H9 (cell line): ENCODE measurements at regions not wholly inside any gene's neighbourhood (a gene's known extent, or its start where the extent isn't known, plus 50 kb on each side); places are given as distances from the start of the nearest gene placed in this dataset.

Experiments
- DNase-seq: peaks from one replicate; pipeline ENCODE4 v3.0.0-alpha.2; 2017
- H2AFZ ChIP-seq: one replicate; pipeline ENCODE4 v1.6.1; 2013; ENCODE audit warnings: mild to moderate bottlenecking, low read length, control low read depth, moderate library complexity
- H2AK5ac ChIP-seq: 2 replicates; pipeline ENCODE4 v1.6.1; 2013; ENCODE audit warnings: low read length, control low read depth, mixed read lengths; ENCODE audit not compliant: insufficient read length
- H2BK120ac ChIP-seq: one replicate; pipeline ENCODE4 v1.6.1; 2013; ENCODE audit warnings: low read depth, mild to moderate bottlenecking, low read length, control low read depth, inconsistent platforms; ENCODE audit not compliant: poor library complexity, severe bottlenecking
- H2BK12ac ChIP-seq: 2 replicates; pipeline ENCODE4 v1.6.1; 2013; ENCODE audit warnings: low read length, control low read depth, mixed read lengths, low read depth; ENCODE audit not compliant: insufficient read length
- H2BK15ac ChIP-seq: 2 replicates; pipeline ENCODE4 v1.6.1; 2013; ENCODE audit warnings: low read depth, low read length, control low read depth
- H2BK20ac ChIP-seq: one replicate; pipeline ENCODE4 v1.6.1; 2013; ENCODE audit warnings: low read depth, mild to moderate bottlenecking, low read length, control low read depth, inconsistent platforms; ENCODE audit not compliant: poor library complexity, severe bottlenecking
- H2BK5ac ChIP-seq: 2 replicates; pipeline ENCODE4 v1.6.1; 2013; ENCODE audit warnings: low read length, control low read depth, mixed read lengths; ENCODE audit not compliant: insufficient read length
- H3K14ac ChIP-seq: 2 replicates; pipeline ENCODE4 v1.6.1; 2013; ENCODE audit warnings: low read length, control low read depth; ENCODE audit not compliant: insufficient read depth
- H3K18ac ChIP-seq: 2 replicates; pipeline ENCODE4 v1.6.1; 2013; ENCODE audit warnings: low read depth, mild to moderate bottlenecking, mixed read lengths, low read length, control low read depth; ENCODE audit not compliant: insufficient read length
- H3K23ac ChIP-seq: 2 replicates; pipeline ENCODE4 v1.6.1; 2013; ENCODE audit warnings: low read length, control low read depth, mixed read lengths, low read depth; ENCODE audit not compliant: insufficient read length
- H3K23me2 ChIP-seq: 2 replicates; pipeline ENCODE4 v1.6.1; 2013; ENCODE audit warnings: low read depth, mild to moderate bottlenecking, mixed read lengths, low read length, control low read depth; ENCODE audit not compliant: insufficient read length, poor library complexity, severe bottlenecking
- H3K27ac ChIP-seq: 2 replicates; pipeline ENCODE4 v1.5.1; 2013; ENCODE audit warnings: low read length, control low read depth, mixed read lengths, low read depth; ENCODE audit not compliant: insufficient read length
- H3K27me3 ChIP-seq: 2 replicates; pipeline ENCODE4 v1.6.1; 2013; ENCODE audit warnings: low read length, control low read depth, inconsistent platforms; ENCODE audit not compliant: insufficient read depth
- H3K4ac ChIP-seq: 2 replicates; pipeline ENCODE4 v1.6.1; 2013; ENCODE audit warnings: low read depth, mild to moderate bottlenecking, control low read depth, inconsistent platforms, low read length, moderate library complexity
- H3K4me1 ChIP-seq: 2 replicates; pipeline ENCODE4 v1.6.1; 2013; ENCODE audit warnings: low read length, control low read depth, inconsistent platforms; ENCODE audit not compliant: insufficient read depth
- H3K4me2 ChIP-seq: 2 replicates; pipeline ENCODE4 v1.6.1; 2013; ENCODE audit warnings: low read length, control low read depth, mixed read lengths; ENCODE audit not compliant: insufficient read length, insufficient read depth
- H3K56ac ChIP-seq: 2 replicates; pipeline ENCODE4 v1.6.1; 2013; ENCODE audit warnings: low read depth, mild to moderate bottlenecking, mixed read lengths, low read length, control low read depth; ENCODE audit not compliant: insufficient read length
- H3K79me1 ChIP-seq: 2 replicates; pipeline ENCODE4 v1.6.1; 2013; ENCODE audit warnings: low read depth, mild to moderate bottlenecking, moderate library complexity, low read length, control low read depth, inconsistent platforms; ENCODE audit not compliant: insufficient read depth, poor library complexity, severe bottlenecking
- H3K79me2 ChIP-seq: 2 replicates; pipeline ENCODE4 v1.6.1; 2013; ENCODE audit warnings: low read length, control low read depth, inconsistent platforms; ENCODE audit not compliant: insufficient read depth
- H3K9ac ChIP-seq: 2 replicates; pipeline ENCODE4 v1.6.1; 2013; ENCODE audit warnings: low read length, control low read depth, mixed read lengths; ENCODE audit not compliant: insufficient read length; ENCODE audit errors: extremely low read depth
- H3K9me3 ChIP-seq: one replicate; pipeline ENCODE4 v1.6.1; 2013; ENCODE audit warnings: low read depth, low read length, inconsistent platforms; ENCODE audit not compliant: control insufficient read depth
- H3T11ph ChIP-seq: one replicate; pipeline ENCODE4 v1.6.1; 2013; ENCODE audit warnings: mild to moderate bottlenecking, low read length, control low read depth, inconsistent platforms
- H4K20me1 ChIP-seq: one replicate; pipeline ENCODE4 v1.6.1; 2013; ENCODE audit not compliant: control insufficient read depth, insufficient read length, insufficient read depth
- H4K5ac ChIP-seq: 2 replicates; pipeline ENCODE4 v1.6.1; 2013; ENCODE audit warnings: low read depth, mild to moderate bottlenecking, mixed read lengths, low read length, control low read depth; ENCODE audit not compliant: insufficient read length
- H4K8ac ChIP-seq: replicated peaks from 2 replicates; pipeline ENCODE4 v1.6.1; 2013; ENCODE audit warnings: low read length, control low read depth, mixed read lengths, low read depth; ENCODE audit not compliant: insufficient read length
- H4K91ac ChIP-seq: 2 replicates; pipeline ENCODE4 v1.6.1; 2013; ENCODE audit warnings: low read depth, mild to moderate bottlenecking, moderate library complexity, mixed read lengths, low read length, control low read depth; ENCODE audit not compliant: insufficient read length
- H3K27ac Mint-ChIP-seq, 3 experiments: 2 replicates in 2 of 3; 3 replicates in 1 of 3; pipeline ENCODE4 v1.8.0; 2020 to 2021; ENCODE audit warnings: mixed read lengths in 3 of 3, mild to moderate bottlenecking in 1 of 3, moderate library complexity in 1 of 3
- H3K27me3 Mint-ChIP-seq: 2 replicates; pipeline ENCODE4 v1.8.0; 2021; ENCODE audit warnings: low read depth, mild to moderate bottlenecking, moderate library complexity, mixed read lengths
- H3K36me3 Mint-ChIP-seq, 3 experiments: 2 replicates in 2 of 3; 3 replicates in 1 of 3; pipeline ENCODE4 v1.8.0; 2020 to 2021; ENCODE audit warnings: low read depth in 3 of 3, mixed read lengths in 3 of 3; ENCODE audit not compliant: insufficient read depth in 1 of 3
- H3K4me1 Mint-ChIP-seq, 2 experiments: 2 replicates each; pipeline ENCODE4 v1.8.0; 2020; ENCODE audit warnings: mixed read lengths in 2 of 2
- H3K4me3 Mint-ChIP-seq, 2 experiments: 2 replicates in 1 of 2; 3 replicates in 1 of 2; pipeline ENCODE4 v1.8.0; 2020 to 2021; ENCODE audit warnings: mild to moderate bottlenecking in 2 of 2, mixed read lengths in 2 of 2, moderate library complexity in 1 of 2
- H3K9me3 Mint-ChIP-seq, 2 experiments: 2 replicates in 1 of 2; 3 replicates in 1 of 2; pipeline ENCODE4 v1.8.0; 2020; ENCODE audit warnings: mild to moderate bottlenecking in 2 of 2, mixed read lengths in 2 of 2, moderate library complexity in 1 of 2
- WGBS: extraction: QIAGEN DNeasy Blood & Tissue Kit; methylation state at CpG from one replicate; pipeline ENCODE4 v1.1.7; 2013; ENCODE audit warnings: missing lambda C conversion rate, low lambda C conversion rate, mixed read lengths; ENCODE audit not compliant: insufficient read length; ENCODE audit errors: extremely low coverage; 5-methylcytosine and 5-hydroxymethylcytosine counted together
- TF ChIP-seq, protein P1 (sequence below): fragments of 200-600 bp; sonication (generic); conservative IDR thresholded peaks from 3 replicates; pipeline ENCODE4 v1.8.0; 2021; ENCODE audit warnings: antibody characterized with exemption, mild to moderate bottlenecking

DNA sequence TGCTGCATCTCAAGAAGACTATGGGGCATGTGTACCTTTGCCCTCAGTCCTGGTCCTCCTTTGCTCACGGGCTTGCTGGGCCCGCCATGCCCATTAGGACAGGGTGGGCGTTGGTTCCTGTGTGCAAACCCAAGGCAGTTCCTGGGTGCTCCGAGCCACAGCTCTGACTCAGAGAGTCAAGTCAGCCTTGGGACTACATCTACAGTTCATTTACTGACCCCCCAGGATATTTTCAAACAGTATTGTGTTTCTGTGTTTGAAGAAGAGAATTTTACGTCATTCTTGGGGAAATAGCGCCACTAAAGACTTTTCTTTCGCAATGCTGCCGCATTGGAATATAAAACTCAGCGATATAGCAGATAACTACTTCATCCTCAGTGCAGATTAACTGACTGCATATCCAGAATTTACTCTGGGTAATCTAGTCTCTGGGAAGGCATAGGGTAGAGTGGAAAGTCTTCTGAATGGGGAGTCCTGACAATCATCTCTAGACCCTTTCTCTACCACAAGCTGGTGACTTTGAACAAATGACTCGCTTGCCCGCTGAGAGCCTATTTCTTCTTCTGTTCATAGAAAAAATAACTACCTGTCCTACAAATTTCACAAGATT lies 638.9 kb upstream of the FZD8 start:
- Histone ChIP-seq H3K9ac (no peak overlapping the region), H4K8ac (no peak overlapping the region), H3K18ac (no peak overlapping the region), H3K4ac (no peak overlapping the region), H2BK12ac (no peak overlapping the region), H4K5ac (no peak overlapping the region), H2BK120ac (no peak overlapping the region), H2AFZ (no peak overlapping the region), H3K79me1 (no peaks in the 10 kb centered on the region), H3K27me3 (no peaks in the 10 kb centered on the region), H4K20me1 (no peaks in the 10 kb centered on the region), H3K56ac (no peak overlapping the region), H3K23ac (no peak overlapping the region), H3K14ac (no peak overlapping the region), H3K4me2 (no peak overlapping the region), H4K91ac (no peak overlapping the region), H3K23me2 (no peaks in the 10 kb centered on the region), H3K4me1 (no peaks in the 10 kb centered on the region; the same call in 1 of the 2 replicates), H2BK15ac (no peak overlapping the region), H3K27ac (no peak overlapping the region), H3T11ph (no peak overlapping the region), H2AK5ac (no peak overlapping the region), H3K9me3 (no peaks in the 10 kb centered on the region), H2BK20ac (no peak overlapping the region), H3K79me2 (no peaks in the 10 kb centered on the region), H2BK5ac (no peak overlapping the region)
- no CpG with 5 or more reads among the region's 11 CpGs for WGBS
- TF ChIP-seq, protein P1, sequence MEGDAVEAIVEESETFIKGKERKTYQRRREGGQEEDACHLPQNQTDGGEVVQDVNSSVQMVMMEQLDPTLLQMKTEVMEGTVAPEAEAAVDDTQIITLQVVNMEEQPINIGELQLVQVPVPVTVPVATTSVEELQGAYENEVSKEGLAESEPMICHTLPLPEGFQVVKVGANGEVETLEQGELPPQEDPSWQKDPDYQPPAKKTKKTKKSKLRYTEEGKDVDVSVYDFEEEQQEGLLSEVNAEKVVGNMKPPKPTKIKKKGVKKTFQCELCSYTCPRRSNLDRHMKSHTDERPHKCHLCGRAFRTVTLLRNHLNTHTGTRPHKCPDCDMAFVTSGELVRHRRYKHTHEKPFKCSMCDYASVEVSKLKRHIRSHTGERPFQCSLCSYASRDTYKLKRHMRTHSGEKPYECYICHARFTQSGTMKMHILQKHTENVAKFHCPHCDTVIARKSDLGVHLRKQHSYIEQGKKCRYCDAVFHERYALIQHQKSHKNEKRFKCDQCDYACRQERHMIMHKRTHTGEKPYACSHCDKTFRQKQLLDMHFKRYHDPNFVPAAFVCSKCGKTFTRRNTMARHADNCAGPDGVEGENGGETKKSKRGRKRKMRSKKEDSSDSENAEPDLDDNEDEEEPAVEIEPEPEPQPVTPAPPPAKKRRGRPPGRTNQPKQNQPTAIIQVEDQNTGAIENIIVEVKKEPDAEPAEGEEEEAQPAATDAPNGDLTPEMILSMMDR: no peak
- Mint-ChIP-seq H3K27me3 (no peaks in the 10 kb centered on the region), H3K4me1 (peaks cover 6% of the 10 kb centered on the region in 2 experiments; a peak in 3 of 4 replicates), H3K27ac (no peak overlapping the region), H3K4me3 (no peak overlapping the region), H3K36me3 (peaks cover 0 to 9% (median 5%) of the 10 kb centered on the region in 3 experiments; a peak in 5 of 7 replicates), H3K9me3 (peaks cover 11% of the 10 kb centered on the region in 2 experiments)
- DNase-seq: no peak
